NAMALWA (cell line): ENCODE measurements at regions not wholly inside any gene's neighbourhood (a gene's known extent, or its start where the extent isn't known, plus 50 kb on each side); places are given as distances from the start of the nearest gene placed in this dataset.

Source experiments
- DNase-seq: peaks from one replicate; pipeline ENCODE4 v3.0.0-alpha.2; 2015; ENCODE audit warnings: low spot score

DNA sequence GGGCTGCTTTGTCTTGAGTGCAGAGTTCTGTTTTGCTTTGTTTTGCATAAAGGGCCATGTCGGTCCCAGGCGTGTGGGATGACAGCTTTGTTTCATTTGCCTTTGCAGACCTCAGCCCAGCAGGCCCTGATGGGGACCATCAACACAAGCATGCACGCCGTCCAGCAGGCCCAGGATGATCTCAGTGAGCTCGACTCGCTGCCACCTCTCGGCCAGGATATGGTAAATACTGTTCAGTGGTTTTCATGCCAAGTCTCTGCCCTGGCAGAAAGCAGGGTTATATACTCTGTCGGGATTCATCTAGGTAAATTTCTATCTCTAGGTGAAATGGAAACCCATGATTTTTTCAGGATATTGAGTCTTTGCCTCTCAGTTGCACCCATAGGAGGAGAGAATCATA is 343.9 kb upstream of the TPM1 start:
- no peak for DNase-seq

- no peak for DNase-seq
These were observed 336.2 kb upstream of the TPM1 start for GRCh38 chr15:62706317-62706716.

- DNase-seq, result no peak
These were observed 334.1 kb upstream of the TPM1 start for GRCh38 chr15:62708470-62708869.

GRCh38 chr15:62709261-62709660 is 333.3 kb upstream of the TPM1 start:
- DNase-seq, result no peak

GRCh38 chr15:62711691-62712454 is 330.7 kb upstream of the TPM1 start:
- no peak for DNase-seq

- DNase-seq, result no peak
These were observed 330.1 kb upstream of the TPM1 start for GRCh38 chr15:62712455-62712839.

DNA sequence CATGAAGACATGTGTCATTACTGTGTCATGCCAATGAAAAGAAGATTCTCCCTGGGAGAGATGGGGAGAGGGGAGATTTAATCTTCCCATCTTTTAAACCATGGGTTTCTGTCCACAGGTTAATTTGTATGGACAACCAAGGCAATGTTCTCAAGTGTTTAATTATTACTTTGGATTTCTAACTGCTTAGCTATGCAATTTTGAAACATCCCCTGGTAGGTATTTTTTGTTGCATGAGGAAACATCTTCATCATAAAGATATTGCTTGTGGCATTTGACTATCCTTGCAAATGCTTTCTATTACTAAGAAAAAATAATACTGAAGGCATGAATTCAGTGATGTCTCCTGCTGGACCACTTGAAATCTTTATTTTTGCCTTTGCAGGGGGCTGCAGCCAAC is 326.6 kb upstream of the TPM1 start:
- no peak for DNase-seq

DNA sequence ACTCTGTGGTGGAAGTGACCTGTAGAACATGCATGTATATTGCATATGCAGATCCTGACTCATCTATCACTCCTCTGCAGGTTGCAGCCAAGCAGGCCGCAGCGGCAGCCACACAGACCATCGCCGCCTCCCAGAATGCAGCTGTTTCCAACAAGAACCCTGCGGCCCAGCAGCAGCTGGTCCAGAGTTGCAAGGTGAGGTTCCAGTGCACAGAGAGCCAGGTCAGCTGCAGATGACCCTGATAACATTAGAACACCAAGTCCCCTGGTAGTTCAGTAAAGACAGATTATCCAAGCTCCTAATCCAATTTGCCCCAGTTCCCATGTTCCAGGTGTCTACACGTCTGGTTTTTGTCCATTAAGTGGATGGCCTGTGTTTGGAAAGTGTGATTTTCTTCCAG is 325.1 kb upstream of the TPM1 start:
- no peak for DNase-seq

DNA sequence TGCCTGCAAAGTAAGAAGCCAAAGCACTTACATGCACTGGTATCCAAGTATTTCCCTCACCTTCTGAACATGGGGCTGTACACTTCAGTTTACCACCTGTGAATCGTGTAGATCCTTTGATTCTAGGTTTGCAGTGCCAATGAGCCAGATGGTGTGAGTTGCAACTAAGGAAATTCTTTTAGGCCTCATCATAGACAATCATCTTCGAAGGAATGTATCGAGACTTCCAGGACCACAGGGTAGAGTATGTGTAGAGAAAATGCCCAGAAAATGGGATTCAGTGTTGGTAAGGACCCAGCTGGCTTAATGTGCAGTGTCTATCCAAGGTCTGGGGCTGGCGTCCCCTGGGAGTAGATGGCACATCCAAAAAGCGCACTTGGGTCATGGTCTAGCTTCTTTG is 323.2 kb upstream of the TPM1 start:
- DNase-seq, result no peak

DNA sequence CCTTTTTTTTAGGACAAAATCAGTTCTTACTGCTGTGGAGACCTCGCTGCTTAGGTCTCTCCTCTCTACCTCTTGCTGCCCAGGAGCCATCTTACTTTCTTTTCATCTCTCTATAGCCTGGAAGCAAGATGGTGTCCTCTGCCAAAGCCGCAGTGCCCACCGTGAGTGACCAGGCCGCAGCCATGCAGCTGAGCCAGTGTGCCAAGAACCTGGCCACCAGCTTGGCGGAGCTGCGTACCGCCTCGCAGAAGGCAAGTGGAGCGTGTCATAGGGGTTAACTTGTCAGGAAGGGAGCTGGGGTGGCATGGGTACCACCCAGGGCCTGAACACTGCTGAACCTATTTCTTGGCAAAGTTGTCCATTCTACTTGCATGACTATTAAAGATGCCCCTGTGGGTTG is 320.3 kb upstream of the TPM1 start:
- DNase-seq, result no peak

GRCh38 chr15:62726461-62726860 is 316.1 kb upstream of the TPM1 start:
- no peak for DNase-seq

DNA sequence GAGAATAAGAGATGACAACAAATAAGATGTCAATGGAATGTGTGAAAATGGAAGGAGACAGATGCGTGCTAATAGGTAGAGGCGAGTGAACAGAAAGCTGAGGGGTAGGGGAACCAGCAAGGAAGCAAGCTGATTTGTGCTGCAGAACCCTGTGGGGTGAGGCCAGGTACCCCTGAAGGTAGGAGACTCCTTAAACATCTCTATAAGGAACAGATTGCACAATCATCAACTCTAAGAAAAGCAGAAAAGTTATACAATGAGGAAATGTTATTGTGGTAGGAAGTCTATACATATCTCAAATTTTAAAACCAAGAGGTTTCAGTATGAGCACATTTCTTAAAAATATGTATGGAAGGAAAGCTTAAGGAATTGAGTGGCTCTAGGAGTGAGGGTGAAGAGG is 315.0 kb upstream of the TPM1 start:
- DNase-seq, result no peak

- no peak for DNase-seq
These were observed 311.7 kb upstream of the TPM1 start for GRCh38 chr15:62730825-62731224.

GRCh38 chr15:62732078-62732477 is 310.5 kb upstream of the TPM1 start:
- DNase-seq, result no peak

- no peak for DNase-seq
These were observed 307.8 kb upstream of the TPM1 start for GRCh38 chr15:62734706-62735105.

DNA sequence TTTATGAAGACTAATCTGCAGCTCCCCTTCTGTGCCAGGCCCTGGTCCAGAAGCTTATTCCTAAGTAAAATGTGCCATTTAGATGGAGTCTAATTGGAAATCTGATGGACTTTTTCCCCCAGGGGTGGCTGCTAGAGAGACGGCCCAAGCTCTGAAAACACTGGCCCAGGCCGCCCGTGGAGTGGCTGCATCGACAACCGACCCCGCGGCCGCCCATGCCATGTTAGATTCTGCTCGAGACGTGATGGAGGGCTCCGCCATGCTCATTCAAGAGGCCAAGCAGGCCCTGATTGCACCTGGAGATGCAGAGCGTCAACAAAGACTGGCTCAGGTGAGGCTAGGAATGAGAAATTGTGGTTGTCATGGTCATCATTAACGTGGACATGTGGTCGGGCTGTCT is 305.8 kb upstream of the TPM1 start:
- DNase-seq, result no peak

DNA sequence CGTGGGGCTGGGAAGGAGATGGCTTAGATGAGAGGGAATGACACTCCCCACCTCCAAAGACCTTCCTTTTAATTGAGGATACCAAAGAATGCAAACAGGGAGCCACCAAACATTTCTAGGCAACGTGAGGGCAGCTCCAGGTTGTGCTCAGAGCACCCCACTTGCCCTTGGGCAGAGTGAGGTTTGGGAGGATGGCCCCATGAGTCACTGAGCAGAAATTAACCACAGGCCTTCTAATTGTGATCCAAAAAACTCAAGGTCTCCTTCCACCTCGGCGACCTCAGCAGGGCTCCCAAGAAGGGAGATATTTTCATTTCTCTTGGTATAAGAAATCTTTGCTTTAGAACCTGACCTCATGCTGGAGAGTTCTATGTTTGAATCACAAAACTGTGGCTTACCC is 305.0 kb upstream of the TPM1 start:
- DNase-seq, result no peak

DNA sequence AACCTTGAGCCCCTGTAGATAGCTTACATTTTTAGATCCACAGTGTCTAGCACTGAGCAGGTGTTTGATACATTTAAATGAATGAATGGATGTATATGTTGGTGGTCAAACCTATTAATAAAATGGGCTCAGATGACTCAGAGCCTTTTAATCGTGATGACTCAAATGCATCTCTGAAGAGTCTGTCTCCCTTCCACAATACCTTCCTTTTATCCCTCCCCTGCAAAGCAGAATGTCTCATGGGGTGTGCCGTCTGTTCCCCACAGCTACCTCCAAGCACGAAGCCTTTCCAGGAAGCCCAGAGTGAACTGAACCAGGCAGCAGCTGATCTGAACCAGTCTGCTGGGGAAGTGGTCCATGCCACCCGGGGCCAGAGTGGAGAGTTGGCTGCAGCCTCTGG is 303.5 kb upstream of the TPM1 start:
- no peak for DNase-seq

DNA sequence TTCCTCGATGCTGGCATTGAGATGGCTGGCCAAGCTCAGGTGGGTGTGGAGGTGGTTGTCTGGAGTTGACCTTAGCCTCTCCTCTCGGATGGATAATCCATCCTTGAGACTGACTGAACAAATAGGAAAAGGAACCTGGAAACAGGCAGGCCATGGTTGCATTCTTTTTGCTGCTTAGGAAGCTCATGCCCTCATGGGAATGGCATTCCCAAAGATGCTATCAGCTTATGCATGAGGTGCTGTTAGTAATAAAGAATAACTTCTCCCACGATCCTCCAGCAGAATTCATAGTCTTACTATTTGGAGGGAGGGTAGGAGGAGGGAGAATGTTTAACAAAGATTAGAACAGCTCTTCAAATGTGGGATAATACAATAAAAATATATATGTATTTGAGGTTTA is 303.0 kb upstream of the TPM1 start:
- no peak for DNase-seq

DNA sequence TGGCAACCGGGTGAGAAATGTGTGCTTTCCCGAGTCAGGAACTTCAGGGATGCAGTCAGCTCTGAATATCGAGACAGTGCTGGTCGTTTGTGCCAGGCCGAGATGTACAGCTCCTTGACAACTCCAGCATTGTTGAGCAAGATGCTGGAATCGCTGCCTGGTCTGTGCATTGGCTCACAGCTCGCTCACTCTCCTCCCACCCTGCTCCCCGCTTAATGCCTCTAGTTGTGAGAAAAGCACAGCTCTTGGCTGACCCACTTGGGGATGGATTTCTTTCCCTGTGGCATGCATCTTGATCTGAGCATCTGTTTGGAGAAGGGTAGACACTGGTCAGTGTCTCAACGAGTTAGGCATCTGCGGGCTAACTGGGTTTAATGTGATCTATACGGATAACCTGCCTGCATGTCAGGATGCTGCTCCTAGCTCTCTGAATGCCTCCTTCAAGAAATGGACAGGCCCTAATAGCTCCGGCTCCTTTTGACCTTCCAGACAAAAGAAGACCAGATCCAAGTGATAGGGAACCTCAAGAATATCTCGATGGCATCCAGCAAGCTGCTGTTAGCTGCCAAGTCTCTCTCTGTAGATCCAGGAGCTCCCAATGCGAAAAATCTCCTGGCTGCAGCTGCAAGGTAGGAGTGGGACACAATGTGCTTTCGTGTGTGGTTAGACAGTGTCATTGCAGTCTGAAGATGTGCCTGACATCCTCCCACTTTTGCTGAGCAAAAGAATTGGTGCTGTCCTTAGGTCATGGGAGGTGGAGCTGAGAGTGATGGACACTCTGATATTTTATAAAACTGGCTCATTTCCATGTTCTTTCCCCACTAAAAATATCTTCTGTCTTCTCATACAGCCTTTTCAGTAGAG is 302.2 kb upstream of the TPM1 start:
- no peak for DNase-seq

DNA sequence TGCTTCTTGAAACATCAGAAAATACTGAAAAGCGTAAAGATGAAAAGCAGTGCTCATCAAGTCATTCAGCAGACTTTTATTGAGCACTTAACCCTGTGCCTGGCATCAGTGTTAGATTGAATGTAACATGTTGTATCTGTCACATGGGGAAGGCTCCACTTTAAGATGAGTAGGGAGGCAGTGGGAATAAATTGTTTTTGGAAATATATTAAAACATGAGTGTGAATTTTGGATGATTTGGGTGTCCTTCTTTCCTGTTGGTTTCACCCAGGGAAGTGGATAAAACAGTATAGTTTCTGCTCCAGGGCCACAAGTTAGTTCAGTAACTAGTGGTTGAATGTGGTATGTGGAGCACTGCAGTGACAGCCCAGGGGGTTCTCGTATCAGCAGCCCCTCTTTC is 301.4 kb upstream of the TPM1 start:
- DNase-seq, result no peak

- DNase-seq, result peak; percentile 69
These were observed 300.0 kb upstream of the TPM1 start for GRCh38 chr15:62742409-62743171.
